SU-DHL-6 (cell line): ENCODE measurements at regions not wholly inside any gene's neighbourhood (a gene's known extent, or its start where the extent isn't known, plus 50 kb on each side); places are given as distances from the start of the nearest gene placed in this dataset.

Experiments used
- H2AFZ ChIP-seq: fragments of 200-600 bp; sonication (generic); 2 replicates; pipeline ENCODE4 v1.6.1; 2014; ENCODE audit warnings: low read depth, mild to moderate bottlenecking, moderate library complexity, mixed read lengths, antibody characterized with exemption, low read length; ENCODE audit not compliant: severe bottlenecking
- H3F3A ChIP-seq: fragments of 200-600 bp; shearing (Covaris generic); 2 replicates; pipeline ENCODE4 v1.6.0; 2016; ENCODE audit warnings: antibody characterized with exemption, mild to moderate bottlenecking; ENCODE audit not compliant: insufficient read depth
- H3K27ac ChIP-seq: fragments of 200-600 bp; sonication (generic); 2 replicates; pipeline ENCODE4 v1.5.1; 2016; ENCODE audit warnings: low read depth, mild to moderate bottlenecking, low read length, moderate library complexity, mixed read lengths
- H3K27me3 ChIP-seq: fragments of 200-600 bp; sonication (generic), shearing (Covaris generic); 2 replicates; pipeline ENCODE4 v1.6.0; 2014; ENCODE audit warnings: mild to moderate bottlenecking, low read length
- H3K36me3 ChIP-seq: fragments of 200-600 bp; sonication (generic); 2 replicates; pipeline ENCODE4 v1.6.1; 2014; ENCODE audit warnings: mild to moderate bottlenecking, low read length, mixed read lengths
- H3K4me2 ChIP-seq: fragments of 300-600, 200-600 bp; shearing (Covaris generic), sonication (generic); 2 replicates; pipeline ENCODE4 v1.6.0; 2014; ENCODE audit warnings: low read length, low read depth, mild to moderate bottlenecking; ENCODE audit not compliant: poor library complexity, severe bottlenecking
- H3K4me3 ChIP-seq: fragments of 200-600 bp; sonication (generic); 2 replicates; pipeline ENCODE4 v1.5.1; 2014; ENCODE audit warnings: antibody characterized with exemption, low read length, mild to moderate bottlenecking, mixed read lengths; ENCODE audit not compliant: insufficient read depth, poor library complexity, severe bottlenecking
- H3K79me2 ChIP-seq: fragments of 200-600 bp; sonication (generic); 2 replicates; pipeline ENCODE4 v1.6.1; 2014; ENCODE audit warnings: mild to moderate bottlenecking, low read length, moderate library complexity; ENCODE audit not compliant: insufficient read depth
- H3K9ac ChIP-seq: fragments of 200-600 bp; sonication (generic); 2 replicates; pipeline ENCODE4 v1.7.0; 2014; ENCODE audit warnings: mild to moderate bottlenecking, low read length
- H3K9me2 ChIP-seq: fragments of 200-600 bp; sonication (generic); replicated peaks from 2 replicates; pipeline ENCODE4 v1.6.1; 2014; ENCODE audit warnings: low read length; ENCODE audit not compliant: insufficient read depth
- H3K9me3 ChIP-seq: fragments of 200-600 bp; sonication (generic); 2 replicates; pipeline ENCODE4 v1.6.1; 2014; ENCODE audit warnings: low read length, mixed read lengths; ENCODE audit not compliant: insufficient read depth
- H4K20me1 ChIP-seq: fragments of 200-600 bp; sonication (generic); 2 replicates; pipeline ENCODE4 v1.6.1; 2014; ENCODE audit warnings: low read depth, mild to moderate bottlenecking, antibody characterized with exemption, low read length, moderate library complexity, mixed read lengths
- EZH2phosphoT487 ChIP-seq: fragments of 200-600 bp; sonication (generic), shearing (Covaris generic); conservative IDR thresholded peaks from 2 replicates; pipeline ENCODE4 v1.6.1; 2018; ENCODE audit warnings: mild to moderate bottlenecking, antibody characterized with exemption, low read length, moderate library complexity, mixed read lengths
- TF ChIP-seq, protein P1 (sequence below): fragments of 200-600 bp; sonication (generic); IDR thresholded peaks from one replicate; pipeline ENCODE4 v1.5.1; 2017; ENCODE audit warnings: antibody characterized with exemption, mild to moderate bottlenecking, low read length, moderate library complexity; ENCODE audit not compliant: insufficient read depth, poor library complexity, severe bottlenecking

DNA sequence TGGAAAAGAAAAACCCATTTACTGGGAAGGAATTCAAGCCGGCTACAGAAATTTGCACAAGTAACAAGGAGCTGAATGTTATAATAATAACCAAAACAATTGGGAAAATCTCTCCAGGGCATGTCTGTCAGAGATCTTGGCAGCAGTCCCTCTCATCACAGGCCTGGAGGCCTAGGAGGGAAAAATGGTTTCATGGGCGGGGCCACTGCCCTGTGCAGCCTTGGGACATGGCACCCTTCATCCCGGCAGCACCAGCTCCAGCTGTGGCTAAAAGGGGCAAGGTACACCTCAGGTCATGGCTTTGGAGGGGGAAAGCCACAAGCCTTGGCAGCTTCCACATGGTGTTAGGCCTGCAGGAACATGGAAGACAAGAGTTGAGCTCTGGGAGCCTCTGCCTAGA, 513.1 kb upstream of the CNKSR2 start:
- H3K4me2 ChIP-seq: no peak overlapping the region
- H3K9ac ChIP-seq: no peak overlapping the region
- no peak overlapping the region for H3K4me3 ChIP-seq
- no peaks in the 10 kb centered on the region for H3K9me2 ChIP-seq
- no peak overlapping the region for H2AFZ ChIP-seq
- TF ChIP-seq EZH2phosphoT487: no peak
- TF ChIP-seq, protein P1, sequence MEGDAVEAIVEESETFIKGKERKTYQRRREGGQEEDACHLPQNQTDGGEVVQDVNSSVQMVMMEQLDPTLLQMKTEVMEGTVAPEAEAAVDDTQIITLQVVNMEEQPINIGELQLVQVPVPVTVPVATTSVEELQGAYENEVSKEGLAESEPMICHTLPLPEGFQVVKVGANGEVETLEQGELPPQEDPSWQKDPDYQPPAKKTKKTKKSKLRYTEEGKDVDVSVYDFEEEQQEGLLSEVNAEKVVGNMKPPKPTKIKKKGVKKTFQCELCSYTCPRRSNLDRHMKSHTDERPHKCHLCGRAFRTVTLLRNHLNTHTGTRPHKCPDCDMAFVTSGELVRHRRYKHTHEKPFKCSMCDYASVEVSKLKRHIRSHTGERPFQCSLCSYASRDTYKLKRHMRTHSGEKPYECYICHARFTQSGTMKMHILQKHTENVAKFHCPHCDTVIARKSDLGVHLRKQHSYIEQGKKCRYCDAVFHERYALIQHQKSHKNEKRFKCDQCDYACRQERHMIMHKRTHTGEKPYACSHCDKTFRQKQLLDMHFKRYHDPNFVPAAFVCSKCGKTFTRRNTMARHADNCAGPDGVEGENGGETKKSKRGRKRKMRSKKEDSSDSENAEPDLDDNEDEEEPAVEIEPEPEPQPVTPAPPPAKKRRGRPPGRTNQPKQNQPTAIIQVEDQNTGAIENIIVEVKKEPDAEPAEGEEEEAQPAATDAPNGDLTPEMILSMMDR: no peak
- H3F3A ChIP-seq: no peaks in the 10 kb centered on the region
- no peaks in the 10 kb centered on the region for H3K79me2 ChIP-seq
- no peaks in the 10 kb centered on the region for H3K27me3 ChIP-seq
- H4K20me1 ChIP-seq: no peaks in the 10 kb centered on the region
- H3K9me3 ChIP-seq: no peaks in the 10 kb centered on the region
- no peaks in the 10 kb centered on the region for H3K36me3 ChIP-seq
- no peak overlapping the region for H3K27ac ChIP-seq

DNA sequence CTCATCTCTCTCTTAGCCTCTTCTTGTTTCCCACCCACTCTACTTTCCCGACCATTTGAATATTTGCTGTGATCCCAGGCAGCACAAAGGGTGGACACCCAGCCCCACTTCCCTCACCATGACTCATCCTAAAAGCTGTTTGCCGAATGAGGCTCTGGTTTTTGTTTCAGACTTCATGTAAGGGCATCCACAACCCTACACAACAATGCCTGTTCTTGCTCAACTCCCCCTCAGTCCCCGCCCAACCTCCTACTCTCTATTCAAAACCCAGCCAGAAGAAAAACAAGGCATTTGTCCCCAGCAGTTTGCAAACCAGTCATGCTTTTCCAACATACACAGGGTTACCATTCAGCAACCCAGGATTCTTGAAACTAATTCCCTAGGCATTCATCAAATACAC, 516.5 kb upstream of the CNKSR2 start:
- H2AFZ ChIP-seq: no peak overlapping the region
- no peaks in the 10 kb centered on the region for H3F3A ChIP-seq
- no peaks in the 10 kb centered on the region for H3K9me3 ChIP-seq
- no peaks in the 10 kb centered on the region for H3K9me2 ChIP-seq
- no peak overlapping the region for H3K27ac ChIP-seq
- no peaks in the 10 kb centered on the region for H3K79me2 ChIP-seq
- no peaks in the 10 kb centered on the region for H3K27me3 ChIP-seq
- no peak overlapping the region for H3K9ac ChIP-seq
- no peak overlapping the region for H3K4me2 ChIP-seq
- TF ChIP-seq, protein P1: no peak
- no peak for TF ChIP-seq EZH2phosphoT487
- H4K20me1 ChIP-seq: no peaks in the 10 kb centered on the region
- no peaks in the 10 kb centered on the region for H3K36me3 ChIP-seq
- no peak overlapping the region for H3K4me3 ChIP-seq

DNA sequence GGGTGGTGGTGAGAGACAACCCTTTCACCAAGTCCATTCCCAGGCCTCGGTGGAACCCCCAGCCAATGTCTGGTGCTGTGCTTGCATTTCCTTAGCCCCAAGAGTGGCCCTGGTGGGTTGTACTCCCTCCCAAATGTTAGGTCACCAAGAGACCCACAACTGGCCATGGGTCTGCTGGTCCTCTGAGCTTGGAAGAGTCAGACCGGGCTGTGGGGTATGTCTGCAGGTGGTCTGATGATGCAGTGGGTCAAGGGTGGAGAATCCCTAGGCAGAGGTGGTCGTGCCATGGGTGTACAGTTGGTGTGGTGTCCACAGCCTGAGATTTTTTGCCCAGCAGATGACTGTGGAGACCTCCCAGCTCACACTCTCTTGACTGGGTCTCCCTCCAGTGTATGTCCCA, 535.7 kb upstream of the CNKSR2 start:
- H3K4me3 ChIP-seq: no peak overlapping the region
- no peaks in the 10 kb centered on the region for H3K79me2 ChIP-seq
- no peak for TF ChIP-seq EZH2phosphoT487
- TF ChIP-seq, protein P1: no peak
- H3K27ac ChIP-seq: no peak overlapping the region
- H3K9ac ChIP-seq: no peak overlapping the region
- H3F3A ChIP-seq: no peaks in the 10 kb centered on the region
- no peaks in the 10 kb centered on the region for H4K20me1 ChIP-seq
- H3K4me2 ChIP-seq: no peak overlapping the region
- H2AFZ ChIP-seq: no peak overlapping the region
- no peaks in the 10 kb centered on the region for H3K9me2 ChIP-seq
- no peaks in the 10 kb centered on the region for H3K36me3 ChIP-seq
- no peaks in the 10 kb centered on the region for H3K27me3 ChIP-seq
- H3K9me3 ChIP-seq: no peaks in the 10 kb centered on the region
